IMR-90 (cell line): ENCODE measurements at regions not wholly inside any gene's neighbourhood (a gene's known extent, or its start where the extent isn't known, plus 50 kb on each side); places are given as distances from the start of the nearest gene placed in this dataset.

Experiments
- CHD1 ChIP-seq: IDR thresholded peaks from 2 replicates; pipeline ENCODE4 v1.6.1; 2012; ENCODE audit warnings: low read depth, low read length, improper control_type of control experiment
- CTCF ChIP-seq: conservative IDR thresholded peaks from 2 replicates; pipeline ENCODE4 v1.5.1; 2012; ENCODE audit warnings: mild to moderate bottlenecking, low read depth, low read length, improper control_type of control experiment
- ELK1 ChIP-seq: fragments of 150-350 bp; IDR thresholded peaks from 2 replicates; pipeline ENCODE4 v1.6.1; 2016; ENCODE audit warnings: low read depth, mild to moderate bottlenecking, low read length, moderate library complexity, borderline replicate concordance
- MAFK ChIP-seq: IDR thresholded peaks from 2 replicates; pipeline ENCODE4 v1.6.1; 2012; ENCODE audit warnings: low read depth, low read length, improper control_type of control experiment
- MAZ ChIP-seq: IDR thresholded peaks from 2 replicates; pipeline ENCODE4 v1.6.1; 2012; ENCODE audit warnings: low read depth, mild to moderate bottlenecking, low read length, improper control_type of control experiment, moderate library complexity, borderline replicate concordance
- POLR2A ChIP-seq: IDR thresholded peaks from 2 replicates; pipeline ENCODE4 v1.6.1; 2012; ENCODE audit warnings: mild to moderate bottlenecking, low read depth, low read length
- RAD21 ChIP-seq: IDR thresholded peaks from 2 replicates; pipeline ENCODE4 v1.6.1; 2012; ENCODE audit warnings: low read length, improper control_type of control experiment
- USF2 ChIP-seq: fragments of 150-350 bp; IDR thresholded peaks from 2 replicates; pipeline ENCODE4 v1.6.1; 2017; ENCODE audit warnings: mild to moderate bottlenecking, antibody characterized with exemption, low read length, low read depth

DNA sequence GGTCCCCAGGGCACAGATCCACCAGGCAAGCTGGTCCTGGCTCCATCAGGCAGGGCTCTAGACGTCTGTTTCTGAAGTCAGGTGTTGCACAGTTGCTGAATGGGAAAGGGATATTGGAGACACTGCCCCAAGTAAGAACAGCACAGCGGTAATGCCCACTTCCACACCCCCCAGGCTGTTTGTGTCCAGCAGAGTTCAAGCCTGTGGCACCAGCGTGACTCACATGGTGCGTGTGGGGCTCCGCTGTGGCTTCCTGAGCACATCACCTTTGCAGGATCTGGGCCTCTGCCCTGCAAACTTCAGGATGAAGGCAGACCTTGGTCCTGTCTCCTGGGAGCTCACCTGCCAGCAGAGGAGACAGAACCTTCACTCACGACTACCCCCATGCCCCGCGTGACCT, 203.3 kb downstream of the TFCP2L1 start:
- no peak for TF ChIP-seq USF2
- no peak for TF ChIP-seq CTCF
- TF ChIP-seq POLR2A = no peak
- no peak for TF ChIP-seq RAD21
- no peak for TF ChIP-seq ELK1
- TF ChIP-seq MAZ = no peak
- TF ChIP-seq CHD1 = no peak
- TF ChIP-seq MAFK = no peak
